ENCODE measurements at regions not wholly inside any gene's neighbourhood (a gene's known extent, or its start where the extent isn't known, plus 50 kb on each side); places are given as distances from the start of the nearest gene placed in this dataset.

GRCh38 chr10:8352171-8353075, 297.9 kb downstream of the GATA3 start:
- TF ChIP-seq CTCF (optimal IDR thresholded peaks at IDR 0.05 in 1 of 3, IDR thresholded peaks at IDR 0.05 in 1 of 3, conservative IDR thresholded peaks at IDR 0.05 in 1 of 3; ENCODE audit: extremely low read depth in 1 of 3, insufficient read depth in 2 of 3, low read length in 3 of 3) (no peak), EZH2 (IDR thresholded peaks at IDR 0.05; ENCODE audit: low read length) (no peak)
